Left renal cortex interstitium (tissue), 4 donors: ENCODE measurements at regions not wholly inside any gene's neighbourhood (a gene's known extent, or its start where the extent isn't known, plus 50 kb on each side); places are given as distances from the start of the nearest gene placed in this dataset.

Experiments used
- DNase-seq, 4 donors: peaks; one replicate each; pipeline ENCODE4 v3.0.0-alpha.2; 2013; ENCODE audit warnings: low read depth in 4 of 4, low spot score in 2 of 4, missing footprints in 1 of 4

- no peak for DNase-seq
These were observed 318.4 kb upstream of the CLNK start for GRCh38 chr4:11002961-11003360.

GRCh38 chr4:10998846-10999245, 314.3 kb upstream of the CLNK start:
- no peak for DNase-seq

GRCh38 chr4:10984815-10985214, 300.2 kb upstream of the CLNK start:
- no peak for DNase-seq

GRCh38 chr4:10983885-10984640, 299.5 kb upstream of the CLNK start:
- DNase-seq: no peak

GRCh38 chr4:10983268-10983667, 298.7 kb upstream of the CLNK start:
- no peak for DNase-seq

GRCh38 chr4:10982305-10982704, 297.7 kb upstream of the CLNK start:
- no peak for DNase-seq

- DNase-seq: no peak
These were observed 297.0 kb upstream of the CLNK start for GRCh38 chr4:10981576-10981975.

- DNase-seq: no peak
These were observed 296.5 kb upstream of the CLNK start for GRCh38 chr4:10981096-10981495.

GRCh38 chr4:10979032-10979431, 294.5 kb upstream of the CLNK start:
- DNase-seq: no peak

GRCh38 chr4:10977534-10977933, 293.0 kb upstream of the CLNK start:
- DNase-seq: no peak

- DNase-seq: no peak
These were observed 289.8 kb upstream of the CLNK start for GRCh38 chr4:10974371-10974770.

GRCh38 chr4:10973686-10974085, 289.1 kb upstream of the CLNK start:
- no peak for DNase-seq

- no peak for DNase-seq
These were observed 287.3 kb upstream of the CLNK start for GRCh38 chr4:10971800-10972401.

GRCh38 chr4:10965196-10965595, 280.6 kb upstream of the CLNK start:
- DNase-seq: no peak

- DNase-seq: no peak
These were observed 279.6 kb upstream of the CLNK start for GRCh38 chr4:10963958-10964703.

- no peak for DNase-seq
These were observed 278.7 kb upstream of the CLNK start for GRCh38 chr4:10963241-10963640.

GRCh38 chr4:10962246-10962645, 277.7 kb upstream of the CLNK start:
- DNase-seq: no peak

- DNase-seq: no peak
These were observed 275.8 kb upstream of the CLNK start for GRCh38 chr4:10960389-10960788.

- DNase-seq: no peak
These were observed 275.0 kb upstream of the CLNK start for GRCh38 chr4:10959586-10959985.

- no peak for DNase-seq
These were observed 273.8 kb upstream of the CLNK start for GRCh38 chr4:10958226-10958856.

- no peak for DNase-seq
These were observed 266.7 kb upstream of the CLNK start for GRCh38 chr4:10951306-10951705.
